CD14-positive monocyte (primary cell): ENCODE measurements at regions not wholly inside any gene's neighbourhood (a gene's known extent, or its start where the extent isn't known, plus 50 kb on each side); places are given as distances from the start of the nearest gene placed in this dataset.

Experiments used
- DNase-seq, 3 donors: peaks; one replicate each; pipeline ENCODE4 v3.0.0-alpha.2; 2011 to 2022
- H2AFZ ChIP-seq: 2 replicates; pipeline ENCODE4 v1.6.0; 2012; ENCODE audit warnings: mild to moderate bottlenecking, low read depth, low read length, inconsistent platforms; ENCODE audit not compliant: insufficient read depth, poor library complexity, severe bottlenecking
- H3K27ac ChIP-seq, 2 donors: 1 replicate in 1 of 2; 2 replicates in 1 of 2; pipeline ENCODE4 v1.5.1; 2012 to 2013; ENCODE audit warnings: low read length in 2 of 2, control low read depth in 1 of 2, inconsistent platforms in 1 of 2, low read depth in 1 of 2, mild to moderate bottlenecking in 1 of 2
- H3K27me3 ChIP-seq, 2 donors: one replicate each; pipeline versions ENCODE4 v1.6.0 to v1.6.1; 2011 to 2013; ENCODE audit warnings: low read length in 2 of 2; ENCODE audit not compliant: control insufficient read depth in 2 of 2, insufficient read depth in 2 of 2
- H3K36me3 ChIP-seq, 2 donors: replicated peaks in 1 of 2; 1 replicate in 1 of 2; 2 replicates in 1 of 2; pipeline versions ENCODE4 v1.5.1 to v1.6.1; 2012 to 2013; ENCODE audit warnings: low read length in 2 of 2, control low read depth in 1 of 2, inconsistent platforms in 1 of 2, mild to moderate bottlenecking in 1 of 2; ENCODE audit not compliant: insufficient read depth in 2 of 2, control insufficient read depth in 1 of 2
- H3K4me1 ChIP-seq, 2 donors: 1 replicate in 1 of 2; 2 replicates in 1 of 2; pipeline versions ENCODE4 v1.5.1 to v1.6.1; 2012 to 2013; ENCODE audit warnings: low read length in 2 of 2, control low read depth in 1 of 2, inconsistent platforms in 1 of 2, mild to moderate bottlenecking in 1 of 2, moderate library complexity in 1 of 2; ENCODE audit not compliant: insufficient read depth in 2 of 2, control insufficient read depth in 1 of 2
- H3K4me2 ChIP-seq: replicated peaks from 2 replicates; pipeline ENCODE3; 2012; ENCODE audit warnings: low read length, moderate library complexity, mild to moderate bottlenecking; ENCODE audit not compliant: poor library complexity, severe bottlenecking; ENCODE audit errors: extremely low read depth
- H3K4me3 ChIP-seq, 3 experiments: fragments of 200-600 bp in 1 of 3; sonication (generic) in 1 of 3; replicated peaks in 1 of 3; 1 replicate in 2 of 3; 2 replicates in 1 of 3; pipeline ENCODE4 v1.5.1; 2011 to 2013; ENCODE audit warnings: low read length in 3 of 3, mild to moderate bottlenecking in 3 of 3, control low read depth in 2 of 3, low read depth in 2 of 3, inconsistent platforms in 1 of 3, moderate library complexity in 1 of 3
- H3K79me2 ChIP-seq: 2 replicates; pipeline ENCODE4 v1.6.0; 2012; ENCODE audit warnings: mild to moderate bottlenecking, control low read depth, inconsistent platforms, low read length, moderate library complexity; ENCODE audit not compliant: insufficient read depth
- H3K9ac ChIP-seq: 2 replicates; pipeline ENCODE4 v1.6.0; 2017; ENCODE audit warnings: low read length, mild to moderate bottlenecking; ENCODE audit not compliant: insufficient read depth, poor library complexity, severe bottlenecking
- H3K9me3 ChIP-seq, 2 donors: replicated peaks in 1 of 2; 1 replicate in 1 of 2; 2 replicates in 1 of 2; pipeline versions ENCODE4 v1.5.1 to v1.6.1; 2012 to 2013; ENCODE audit warnings: low read length in 2 of 2, control low read depth in 1 of 2; ENCODE audit not compliant: control insufficient read depth in 1 of 2, insufficient read depth in 1 of 2
- H4K20me1 ChIP-seq: 2 replicates; pipeline ENCODE4 v1.6.0; 2012; ENCODE audit warnings: mild to moderate bottlenecking, low read length, control low read depth, moderate library complexity; ENCODE audit not compliant: insufficient read depth
- H3K27ac Mint-ChIP-seq, 7 donors: one replicate each; pipeline ENCODE4 v1.8.0; 2020; ENCODE audit warnings: mild to moderate bottlenecking in 7 of 7, mixed read lengths in 7 of 7, moderate library complexity in 6 of 7, inconsistent platforms in 2 of 7
- H3K27me3 Mint-ChIP-seq, 3 donors: one replicate each; pipeline ENCODE4 v1.8.0; 2021 to 2022; ENCODE audit warnings: low read depth in 3 of 3, mild to moderate bottlenecking in 3 of 3, mixed read lengths in 3 of 3, moderate library complexity in 3 of 3, inconsistent platforms in 1 of 3
- H3K36me3 Mint-ChIP-seq, 2 donors: one replicate each; pipeline ENCODE4 v1.8.0; 2020; ENCODE audit warnings: mixed read lengths in 2 of 2, inconsistent platforms in 1 of 2, mild to moderate bottlenecking in 1 of 2
- H3K4me1 Mint-ChIP-seq: one replicate; pipeline ENCODE4 v1.8.0; 2020; ENCODE audit warnings: mild to moderate bottlenecking, mixed read lengths
- H3K4me3 Mint-ChIP-seq, 2 donors: one replicate each; pipeline ENCODE4 v1.8.0; 2020; ENCODE audit warnings: mild to moderate bottlenecking in 2 of 2, mixed read lengths in 2 of 2, moderate library complexity in 1 of 2
- H3K9me3 Mint-ChIP-seq, 7 donors: one replicate each; pipeline ENCODE4 v1.8.0; 2020 to 2022; ENCODE audit warnings: mixed read lengths in 7 of 7, mild to moderate bottlenecking in 6 of 7, moderate library complexity in 6 of 7, inconsistent platforms in 2 of 7
- WGBS: methylation state at CpG from one replicate; pipeline ENCODE4 v1.1.5; 2013; ENCODE audit warnings: missing lambda C conversion rate; ENCODE audit not compliant: insufficient coverage; 5-methylcytosine and 5-hydroxymethylcytosine counted together
- intact Hi-C, 2 donors: fragments of 100-400 bp; cut with micrococcal nuclease; formaldehyde crosslinking; loops; one replicate each; pipeline versions ENCODE4 v1.15.0 to v1.15.1; 2023
- TF ChIP-seq, protein P1 (sequence below): fragments of 200-600 bp; IDR thresholded peaks from one replicate; pipeline ENCODE4 v1.8.0; 2022; ENCODE audit warnings: antibody characterized with exemption, mild to moderate bottlenecking

GRCh38 chr3:26452363-26452762, 170.2 kb upstream of the LRRC3B start:
- 38% methylated on average over 1 of the region's 2 CpGs for WGBS

GRCh38 chr3:26460985-26461384, 161.6 kb upstream of the LRRC3B start:
- Histone ChIP-seq H3K4me1 (no peaks in the 10 kb centered on the region), H2AFZ (no peak overlapping the region), H3K4me2 (no peak overlapping the region), H3K79me2 (no peaks in the 10 kb centered on the region), H3K36me3 (no peaks in the 10 kb centered on the region), H3K4me3 (no peak overlapping the region), H3K9me3 (peaks cover 15 to 30% of the 10 kb centered on the region in 2 donors), H3K27me3 (no peaks in the 10 kb centered on the region), H4K20me1 (no peaks in the 10 kb centered on the region), H3K27ac (no peak overlapping the region), H3K9ac (no peak overlapping the region)
- Mint-ChIP-seq H3K4me1 (no peaks in the 10 kb centered on the region), H3K36me3 (no peaks in the 10 kb centered on the region), H3K4me3 (no peak overlapping the region), H3K27ac (no peak overlapping the region), H3K27me3 (peaks cover 0 to 2% (median 2%) of the 10 kb centered on the region in 3 donors), H3K9me3 (peaks cover 9 to 26% (median 15%) of the 10 kb centered on the region in 7 donors)
- WGBS: 8% methylated on average over 2 of the region's 3 CpGs
- DNase-seq: no peak
- intact Hi-C loops: no loop called here
- TF ChIP-seq, protein P1, sequence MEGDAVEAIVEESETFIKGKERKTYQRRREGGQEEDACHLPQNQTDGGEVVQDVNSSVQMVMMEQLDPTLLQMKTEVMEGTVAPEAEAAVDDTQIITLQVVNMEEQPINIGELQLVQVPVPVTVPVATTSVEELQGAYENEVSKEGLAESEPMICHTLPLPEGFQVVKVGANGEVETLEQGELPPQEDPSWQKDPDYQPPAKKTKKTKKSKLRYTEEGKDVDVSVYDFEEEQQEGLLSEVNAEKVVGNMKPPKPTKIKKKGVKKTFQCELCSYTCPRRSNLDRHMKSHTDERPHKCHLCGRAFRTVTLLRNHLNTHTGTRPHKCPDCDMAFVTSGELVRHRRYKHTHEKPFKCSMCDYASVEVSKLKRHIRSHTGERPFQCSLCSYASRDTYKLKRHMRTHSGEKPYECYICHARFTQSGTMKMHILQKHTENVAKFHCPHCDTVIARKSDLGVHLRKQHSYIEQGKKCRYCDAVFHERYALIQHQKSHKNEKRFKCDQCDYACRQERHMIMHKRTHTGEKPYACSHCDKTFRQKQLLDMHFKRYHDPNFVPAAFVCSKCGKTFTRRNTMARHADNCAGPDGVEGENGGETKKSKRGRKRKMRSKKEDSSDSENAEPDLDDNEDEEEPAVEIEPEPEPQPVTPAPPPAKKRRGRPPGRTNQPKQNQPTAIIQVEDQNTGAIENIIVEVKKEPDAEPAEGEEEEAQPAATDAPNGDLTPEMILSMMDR: no peak

More at GRCh38 chr3:26452363-26452762, 170.2 kb upstream of the LRRC3B start:
- intact Hi-C loops: no loop called here
- Mint-ChIP-seq H3K27me3 (peaks cover 0 to 2% (median 0%) of the 10 kb centered on the region in 3 donors), H3K27ac (no peak overlapping the region), H3K36me3 (no peaks in the 10 kb centered on the region), H3K4me1 (no peaks in the 10 kb centered on the region), H3K4me3 (no peak overlapping the region), H3K9me3 (peaks cover 0 to 7% (median 0%) of the 10 kb centered on the region in 7 donors)
- TF ChIP-seq, protein P1: no peak
- Histone ChIP-seq H3K27ac (no peak overlapping the region), H3K4me1 (no peaks in the 10 kb centered on the region), H3K36me3 (no peaks in the 10 kb centered on the region), H2AFZ (no peak overlapping the region), H3K4me2 (no peak overlapping the region), H3K79me2 (no peaks in the 10 kb centered on the region), H4K20me1 (no peaks in the 10 kb centered on the region), H3K9ac (no peak overlapping the region), H3K9me3 (peaks cover 0 to 3% of the 10 kb centered on the region in 2 donors), H3K4me3 (no peak overlapping the region), H3K27me3 (no peaks in the 10 kb centered on the region)
- no peak for DNase-seq
